Common myeloid progenitor, CD34-positive (primary cell): ENCODE measurements at regions not wholly inside any gene's neighbourhood (a gene's known extent, or its start where the extent isn't known, plus 50 kb on each side); places are given as distances from the start of the nearest gene placed in this dataset.

Experiments
- CTCF ChIA-PET: fragments of 350-600 bp; sonication (Branson Sonifier 250); formaldehyde crosslinking; loops from one replicate; lab custom pipeline; 2021; ENCODE audit warnings: antibody characterized with exemption; lab: Charles Lee
- POLR2A ChIA-PET: fragments of 350-600 bp; sonication (Branson Sonifier 250); formaldehyde crosslinking; loops from one replicate; lab custom pipeline; 2021; ENCODE audit warnings: antibody characterized with exemption; lab: Charles Lee
- DNase-seq, 3 donors: peaks; one replicate each; pipeline versions ENCODE4 v3.0.0 to v3.0.0-alpha.2; 2013
- H3K27ac ChIP-seq, 2 experiments: 1 replicate in 1 of 2; 2 replicates in 1 of 2; pipeline ENCODE4 v1.7.0; 2013; ENCODE audit warnings: inconsistent platforms in 2 of 2, low read length in 2 of 2, mild to moderate bottlenecking in 2 of 2, low read depth in 1 of 2, moderate library complexity in 1 of 2; ENCODE audit not compliant: severe bottlenecking in 2 of 2, insufficient read depth in 1 of 2, poor library complexity in 1 of 2
- H3K27me3 ChIP-seq, 5 experiments: replicated peaks in 2 of 5; 1 replicate in 3 of 5; 2 replicates in 2 of 5; pipeline versions ENCODE4 v1.6.1 to v1.7.0; 2013; ENCODE audit warnings: low read length in 4 of 5, mild to moderate bottlenecking in 2 of 5, moderate library complexity in 2 of 5, inconsistent platforms in 1 of 5; ENCODE audit not compliant: insufficient read depth in 5 of 5, control insufficient read depth in 4 of 5
- H3K36me3 ChIP-seq, 4 experiments: 1 replicate in 2 of 4; 2 replicates in 2 of 4; pipeline versions ENCODE4 v1.6.1 to v1.7.0; 2013; ENCODE audit warnings: low read length in 3 of 4, control low read depth in 1 of 4, mild to moderate bottlenecking in 1 of 4; ENCODE audit not compliant: control insufficient read depth in 4 of 4, insufficient read depth in 4 of 4
- H3K4me1 ChIP-seq, 4 experiments: 1 replicate in 3 of 4; 2 replicates in 1 of 4; pipeline versions ENCODE4 v1.6.1 to v1.7.1; 2013; ENCODE audit warnings: low read length in 3 of 4, mild to moderate bottlenecking in 3 of 4, control low read depth in 1 of 4, inconsistent platforms in 1 of 4, moderate library complexity in 1 of 4; ENCODE audit not compliant: control insufficient read depth in 4 of 4, insufficient read depth in 4 of 4; ENCODE audit errors: control extremely low read depth in 1 of 4
- H3K4me3 ChIP-seq, 7 experiments: 1 replicate in 4 of 7; 2 replicates in 3 of 7; pipeline versions ENCODE4 v1.5.1 to v1.7.0; 2013; ENCODE audit warnings: mild to moderate bottlenecking in 7 of 7, low read length in 6 of 7, moderate library complexity in 6 of 7, inconsistent platforms in 2 of 7, low read depth in 2 of 7, control low read depth in 1 of 7; ENCODE audit not compliant: insufficient read depth in 4 of 7, control insufficient read depth in 1 of 7; ENCODE audit errors: extremely low read depth in 1 of 7
- H3K9me3 ChIP-seq, 5 experiments: 1 replicate in 4 of 5; 2 replicates in 1 of 5; pipeline versions ENCODE4 v1.6.1 to v1.7.1; 2013; ENCODE audit warnings: low read length in 4 of 5, mild to moderate bottlenecking in 2 of 5, inconsistent platforms in 1 of 5, low read depth in 1 of 5, moderate library complexity in 1 of 5; ENCODE audit not compliant: control insufficient read depth in 4 of 5, insufficient read depth in 2 of 5; ENCODE audit errors: control extremely low read depth in 1 of 5
- WGBS: methylation state at CpG from one replicate; pipeline ENCODE4 v1.1.5; 2013; ENCODE audit not compliant: insufficient coverage; 5-methylcytosine and 5-hydroxymethylcytosine counted together

DNA sequence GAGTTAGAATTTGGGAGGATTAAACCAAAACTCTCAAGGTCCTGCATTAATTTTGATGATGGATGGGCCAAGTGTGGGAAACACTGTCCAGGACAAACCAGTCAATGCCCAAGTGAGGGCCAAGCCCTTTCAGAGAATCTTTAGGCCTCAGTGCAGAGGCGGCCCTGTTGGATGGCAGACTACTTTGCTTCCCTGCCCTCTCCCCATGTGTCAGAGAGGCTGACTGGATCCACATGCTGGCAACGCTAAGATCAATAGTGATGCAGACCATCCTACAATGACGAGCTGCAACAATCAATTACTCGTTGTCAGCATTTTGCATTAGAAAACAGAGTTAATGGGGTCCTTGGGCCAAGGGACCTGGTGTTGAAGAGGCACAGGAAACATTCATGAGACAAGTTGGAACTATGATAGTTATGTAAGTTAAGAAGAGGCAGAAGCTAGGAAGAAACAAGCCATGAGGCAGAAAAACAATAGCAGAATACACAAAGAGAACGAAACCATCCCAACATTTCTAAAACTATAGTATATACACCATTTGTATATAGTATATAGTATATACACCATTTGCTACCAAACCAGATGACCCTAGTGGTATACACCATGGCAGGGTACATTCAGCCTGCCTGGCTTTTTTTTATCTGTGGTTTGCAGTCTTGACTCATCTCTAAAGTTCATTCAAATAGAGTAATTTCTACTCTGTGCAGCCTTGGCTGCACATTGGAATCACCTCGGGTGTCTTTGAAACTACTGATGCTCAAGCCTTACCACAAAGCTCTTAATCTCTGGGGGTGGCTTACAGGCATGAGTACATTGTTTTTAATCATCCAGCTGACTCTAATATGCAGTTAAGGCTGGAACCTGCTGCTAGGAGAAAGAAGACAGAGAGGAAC, 147.7 kb upstream of the GYPA start:
- H3K9me3 ChIP-seq: no peaks in the 10 kb centered on the region
- no peak overlapping the region for H3K4me3 ChIP-seq
- peaks cover 0 to 2% (median 0%) of the 10 kb centered on the region in 4 experiments for H3K4me1 ChIP-seq
- no peaks in the 10 kb centered on the region for H3K27me3 ChIP-seq
- 100% methylated on average over 4 of the region's 6 CpGs for WGBS
- no peak overlapping the region for H3K27ac ChIP-seq
- CTCF ChIA-PET: no interaction called here
- H3K36me3 ChIP-seq: no peaks in the 10 kb centered on the region
- POLR2A ChIA-PET: no interaction called here
- DNase-seq: no peak

DNA sequence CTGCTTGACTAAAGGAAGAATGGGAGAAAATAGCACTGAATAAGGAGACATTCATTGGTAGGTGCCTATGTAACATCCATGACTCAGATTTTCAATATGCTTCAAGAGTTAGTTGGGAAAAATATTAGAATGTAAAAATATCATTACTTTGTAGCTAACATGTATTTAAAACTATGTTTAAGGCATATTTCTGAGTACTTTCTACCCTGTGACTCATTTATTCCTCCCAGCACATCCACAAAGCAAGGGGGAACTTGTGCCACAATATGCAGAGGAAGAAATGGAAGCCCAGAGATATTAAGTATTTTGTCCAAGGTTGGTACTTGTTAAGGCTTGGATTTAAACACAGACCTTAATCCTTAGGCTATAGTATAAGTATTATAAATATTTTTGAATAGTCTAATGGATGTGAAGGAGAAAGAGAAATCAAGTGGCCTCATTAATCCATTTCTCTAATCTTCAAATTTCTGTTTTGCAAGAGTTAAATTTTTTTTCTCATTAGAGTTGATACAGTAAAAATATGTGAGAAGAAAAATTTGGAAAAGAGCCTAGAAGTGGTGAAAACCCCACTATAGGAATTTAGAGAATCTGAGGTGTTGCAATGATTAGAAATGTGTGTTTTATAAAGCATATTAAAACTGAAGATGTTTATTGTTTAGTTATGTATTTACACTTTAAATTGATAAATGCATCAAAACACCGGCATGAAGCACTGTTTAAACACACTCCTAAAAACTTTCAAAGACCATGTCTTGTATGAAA, 149.3 kb upstream of the GYPA start:
- H3K9me3 ChIP-seq: no peaks in the 10 kb centered on the region
- H3K4me1 ChIP-seq: peaks cover 0 to 2% (median 0%) of the 10 kb centered on the region in 4 experiments
- H3K36me3 ChIP-seq: no peaks in the 10 kb centered on the region
- no peak overlapping the region for H3K27ac ChIP-seq
- H3K27me3 ChIP-seq: no peaks in the 10 kb centered on the region
- no CpG with 5 or more reads among the region's 1 CpG for WGBS
- ChIA-PET POLR2A (no interaction called here), CTCF (no interaction called here)
- no peak for DNase-seq
- H3K4me3 ChIP-seq: no peak overlapping the region

DNA sequence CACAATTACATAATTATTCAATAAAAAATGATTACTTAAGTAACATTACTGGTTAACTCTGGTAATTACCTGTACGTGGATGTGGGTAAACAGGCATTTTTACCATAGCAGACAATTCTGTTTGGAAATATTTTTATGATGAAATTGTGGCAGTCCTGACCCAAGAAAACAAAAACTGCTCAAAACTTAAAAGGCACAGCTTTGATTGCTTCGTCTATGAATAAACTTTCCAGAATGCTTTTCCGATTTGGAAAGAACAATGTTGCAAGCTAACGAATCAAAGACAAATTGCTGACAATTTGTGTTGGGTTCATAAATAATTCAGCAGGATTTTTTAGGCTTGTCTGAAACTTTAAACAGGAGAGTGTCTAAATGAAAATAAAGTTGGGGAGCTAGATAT, 150.6 kb upstream of the GYPA start:
- Histone ChIP-seq H3K9me3 (no peaks in the 10 kb centered on the region), H3K27ac (no peak overlapping the region), H3K36me3 (no peaks in the 10 kb centered on the region), H3K4me1 (peaks cover 0 to 2% (median 0%) of the 10 kb centered on the region in 4 experiments), H3K4me3 (no peak overlapping the region), H3K27me3 (no peaks in the 10 kb centered on the region)
- ChIA-PET POLR2A (no interaction called here), CTCF (no interaction called here)
- WGBS: 90% methylated on average over 2 of the region's 4 CpGs
- DNase-seq: no peak

DNA sequence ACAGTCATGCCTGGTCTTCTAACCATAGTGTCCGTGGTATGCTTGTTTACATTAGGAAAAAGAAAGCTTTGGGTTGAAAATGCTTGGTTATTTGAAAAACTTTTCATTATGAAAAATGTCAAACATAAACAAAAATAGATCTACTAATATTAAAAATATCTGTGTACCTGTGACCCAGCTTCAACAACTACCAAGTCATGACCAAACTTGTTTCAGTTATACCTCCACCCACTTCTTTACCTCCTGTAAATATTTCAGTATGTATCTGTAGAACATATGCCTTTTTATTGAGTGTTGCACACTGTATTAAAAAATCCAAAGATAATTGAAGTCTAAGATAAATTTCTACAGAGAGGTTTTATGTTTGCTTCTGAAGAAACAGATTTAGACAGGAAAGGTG, 153.7 kb upstream of the GYPA start:
- POLR2A ChIA-PET: no interaction called here
- WGBS: no CpG with 5 or more reads among the region's 1 CpG
- no peaks in the 10 kb centered on the region for H3K27me3 ChIP-seq
- H3K4me1 ChIP-seq: no peaks in the 10 kb centered on the region
- no peak overlapping the region for H3K27ac ChIP-seq
- peaks cover 0 to 3% (median 0%) of the 10 kb centered on the region in 5 experiments for H3K9me3 ChIP-seq
- DNase-seq: no peak
- no peaks in the 10 kb centered on the region for H3K36me3 ChIP-seq
- no peak overlapping the region for H3K4me3 ChIP-seq
- CTCF ChIA-PET: no interaction called here

DNA sequence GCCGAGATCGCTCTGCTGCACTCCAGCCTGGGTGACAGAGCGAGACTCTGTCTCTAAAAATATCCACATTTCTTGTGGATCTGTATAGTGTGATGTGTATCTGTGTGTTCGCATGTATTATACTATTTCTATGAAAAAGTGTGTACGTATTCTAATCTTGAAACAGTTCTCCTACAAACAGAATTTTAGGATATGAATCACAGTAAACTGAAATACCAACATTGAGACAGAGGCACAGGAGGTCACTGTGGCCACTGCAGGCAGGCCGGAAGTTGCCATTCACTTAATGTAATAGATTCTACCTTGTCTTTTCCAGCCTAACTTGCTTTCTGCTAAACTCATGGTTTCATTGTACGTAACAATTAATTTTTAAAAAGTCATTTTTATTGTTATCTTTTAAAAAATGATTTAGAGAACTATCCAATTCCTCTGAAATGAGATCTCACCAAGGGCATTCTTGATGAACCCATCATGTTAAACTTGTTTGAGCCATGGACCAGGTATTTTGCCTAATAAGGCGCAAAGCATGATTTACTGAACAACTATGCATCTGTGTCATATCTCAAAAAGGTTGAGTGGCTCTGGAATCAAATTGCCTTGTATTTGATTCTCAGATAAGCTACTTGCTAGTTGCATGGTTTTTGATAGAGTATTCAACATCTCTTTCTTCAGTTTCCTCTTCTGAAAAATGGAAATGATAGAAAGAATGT, 154.9 kb upstream of the GYPA start:
- Histone ChIP-seq H3K36me3 (no peaks in the 10 kb centered on the region), H3K27me3 (no peaks in the 10 kb centered on the region), H3K4me1 (no peaks in the 10 kb centered on the region), H3K27ac (no peak overlapping the region), H3K9me3 (peaks cover 0 to 3% (median 0%) of the 10 kb centered on the region in 5 experiments), H3K4me3 (no peak overlapping the region)
- 100% methylated on average over 1 of the region's 8 CpGs for WGBS
- ChIA-PET POLR2A (interaction anchor here (0.6 kb wide), 1 partner anchor 17 kb away, joined by 3 read pairs; no protein-coding TSS in a partner anchor), CTCF (no interaction called here)
- no peak for DNase-seq

DNA sequence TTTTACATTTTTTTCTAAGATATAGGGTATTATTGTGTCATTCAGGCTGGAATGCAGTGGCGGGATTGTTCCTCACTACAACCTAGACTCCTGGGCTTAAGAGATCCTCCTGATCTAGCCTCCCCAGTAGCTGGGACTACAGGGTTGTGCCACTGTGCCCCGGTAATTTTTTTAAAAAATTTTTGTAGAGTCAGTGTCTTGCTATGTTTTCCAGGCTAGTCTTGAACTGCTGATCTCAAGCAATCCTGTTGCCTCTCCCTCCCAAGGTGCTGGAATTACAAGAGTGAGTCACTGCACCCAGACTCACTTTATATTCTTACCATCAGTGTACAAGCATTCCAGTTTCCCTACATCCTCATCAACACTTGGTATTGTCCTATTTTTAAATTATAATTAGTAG, 156.4 kb upstream of the GYPA start:
- WGBS: 100% methylated on average over 1 of the region's 2 CpGs
- peaks cover 0 to 3% (median 0%) of the 10 kb centered on the region in 5 experiments for H3K9me3 ChIP-seq

More for the DNA sequence above, 156.4 kb upstream of the GYPA start:
- no peak overlapping the region for H3K4me3 ChIP-seq
- no peak overlapping the region for H3K27ac ChIP-seq
- no peak for DNase-seq
- POLR2A ChIA-PET: no interaction called here
- CTCF ChIA-PET: no interaction called here
- no peaks in the 10 kb centered on the region for H3K27me3 ChIP-seq
- no peaks in the 10 kb centered on the region for H3K36me3 ChIP-seq
- H3K4me1 ChIP-seq: no peaks in the 10 kb centered on the region
